ENCODE measurements at regions not wholly inside any gene's neighbourhood (a gene's known extent, or its start where the extent isn't known, plus 50 kb on each side); places are given as distances from the start of the nearest gene placed in this dataset.

- no peak for TF ChIP-seq EZH2 (IDR thresholded peaks at IDR 0.05; ENCODE audit: low read length)
- TF ChIP-seq CTCF (optimal IDR thresholded peaks at IDR 0.05 in 1 of 3, IDR thresholded peaks at IDR 0.05 in 1 of 3, conservative IDR thresholded peaks at IDR 0.05 in 1 of 3; ENCODE audit: extremely low read depth in 1 of 3, insufficient read depth in 2 of 3, low read length in 3 of 3), result no peak
Observed at GRCh38 chrX:9235722-9236121, 201.8 kb upstream of the FAM9B start.

All from keratinocyte (primary cell).